ENCODE measurements at regions not wholly inside any gene's neighbourhood (a gene's known extent, or its start where the extent isn't known, plus 50 kb on each side); places are given as distances from the start of the nearest gene placed in this dataset.

GRCh38 chr18:68472701-68473295 lies 242.1 kb downstream of the TMX3 start:
- TF ChIP-seq CTCF (IDR thresholded peaks at IDR 0.05) (no peak), POLR2A (IDR thresholded peaks at IDR 0.05) (no peak)
